Glutamatergic neuron (in vitro differentiated cells): ENCODE measurements at regions not wholly inside any gene's neighbourhood (a gene's known extent, or its start where the extent isn't known, plus 50 kb on each side); places are given as distances from the start of the nearest gene placed in this dataset.

ENCODE experiments used
- DNase-seq: peaks from one replicate; pipeline ENCODE4 v3.0.0; 2022
- H3K27ac Mint-ChIP-seq: one replicate; pipeline ENCODE4 v1.8.0; 2020; ENCODE audit warnings: mild to moderate bottlenecking, mixed read lengths, inconsistent platforms; ENCODE audit not compliant: unreplicated experiment
- H3K27me3 Mint-ChIP-seq: one replicate; pipeline ENCODE4 v1.8.0; 2020; ENCODE audit warnings: mild to moderate bottlenecking, moderate library complexity, mixed read lengths, inconsistent platforms; ENCODE audit not compliant: unreplicated experiment
- H3K36me3 Mint-ChIP-seq: one replicate; pipeline ENCODE4 v1.8.0; 2020; ENCODE audit warnings: mild to moderate bottlenecking, mixed read lengths, inconsistent platforms; ENCODE audit not compliant: unreplicated experiment
- H3K4me1 Mint-ChIP-seq: one replicate; pipeline ENCODE4 v1.8.0; 2020; ENCODE audit warnings: mild to moderate bottlenecking, low read depth, mixed read lengths, inconsistent platforms; ENCODE audit not compliant: unreplicated experiment
- H3K4me3 Mint-ChIP-seq: one replicate; pipeline ENCODE4 v1.8.0; 2020; ENCODE audit warnings: mild to moderate bottlenecking, mixed read lengths, inconsistent platforms; ENCODE audit not compliant: unreplicated experiment
- H3K9me3 Mint-ChIP-seq: one replicate; pipeline ENCODE4 v1.8.0; 2020; ENCODE audit warnings: mild to moderate bottlenecking, moderate library complexity, mixed read lengths, inconsistent platforms; ENCODE audit not compliant: unreplicated experiment
- CTCF ChIP-seq: fragments of 200-600 bp; sonication (generic); IDR thresholded peaks from one replicate; pipeline ENCODE4 v1.5.0; 2021; ENCODE audit not compliant: partially characterized antibody, unreplicated experiment

- H3K27ac Mint-ChIP-seq, result no peak overlapping the region
- peaks cover 13% of the 10 kb centered on the region for H3K36me3 Mint-ChIP-seq
- H3K4me1 Mint-ChIP-seq, result no peaks in the 10 kb centered on the region
- DNase-seq, result no peak
- H3K27me3 Mint-ChIP-seq, result peaks cover 2% of the 10 kb centered on the region
- H3K4me3 Mint-ChIP-seq, result no peak overlapping the region
- no peak for TF ChIP-seq CTCF
- H3K9me3 Mint-ChIP-seq, result no peaks in the 10 kb centered on the region
Observed at GRCh38 chr12:30450226-30450625, 245.4 kb downstream of the IPO8 start.

GRCh38 chr12:30448038-30448437 lies 247.6 kb downstream of the IPO8 start:
- Mint-ChIP-seq H3K36me3 (peaks cover 13% of the 10 kb centered on the region), H3K27ac (no peak overlapping the region), H3K4me3 (no peak overlapping the region), H3K4me1 (no peaks in the 10 kb centered on the region), H3K9me3 (no peaks in the 10 kb centered on the region), H3K27me3 (peaks cover 2% of the 10 kb centered on the region)
- DNase-seq, result no peak
- no peak for TF ChIP-seq CTCF

- H3K9me3 Mint-ChIP-seq, result no peaks in the 10 kb centered on the region
- no peaks in the 10 kb centered on the region for H3K4me1 Mint-ChIP-seq
- H3K4me3 Mint-ChIP-seq, result no peak overlapping the region
- no peak for TF ChIP-seq CTCF
- H3K27ac Mint-ChIP-seq, result no peak overlapping the region
- peaks cover 2% of the 10 kb centered on the region for H3K27me3 Mint-ChIP-seq
- H3K36me3 Mint-ChIP-seq, result peaks cover 13% of the 10 kb centered on the region
- no peak for DNase-seq
Observed at GRCh38 chr12:30447061-30447750, 248.5 kb downstream of the IPO8 start.

DNA sequence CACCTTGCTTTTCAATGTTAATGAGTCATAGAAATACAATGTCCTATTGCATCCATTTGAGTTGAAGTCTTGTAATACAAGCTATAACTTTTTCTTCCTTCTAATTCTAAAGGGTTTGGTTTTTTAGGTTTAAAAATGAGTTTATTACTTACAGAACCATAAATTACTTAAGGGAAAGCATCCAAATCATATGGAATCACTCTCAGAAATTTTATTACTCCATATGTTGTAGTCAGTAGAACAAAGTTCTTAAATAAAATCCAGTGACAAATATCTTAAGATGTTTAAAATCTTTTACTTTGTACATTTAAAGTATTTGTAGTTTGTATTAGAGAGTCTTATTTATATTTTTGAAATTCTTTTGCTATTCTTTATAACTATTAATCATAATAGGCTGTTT lies 253.2 kb downstream of the IPO8 start:
- Mint-ChIP-seq H3K27me3 (no peaks in the 10 kb centered on the region), H3K27ac (no peak overlapping the region), H3K4me3 (no peak overlapping the region)

More for the DNA sequence above, 253.2 kb downstream of the IPO8 start:
- Mint-ChIP-seq H3K36me3 (no peaks in the 10 kb centered on the region), H3K9me3 (no peaks in the 10 kb centered on the region), H3K4me1 (no peaks in the 10 kb centered on the region)
- no peak for TF ChIP-seq CTCF
- no peak for DNase-seq
